Activated CD4-positive, alpha-beta T cell treated with anti-CD3 and anti-CD28 coated beads, Interleukin-2, amount 10 ng/mL, durations not matched to agents 7 days and 5 days (primary cell): ENCODE measurements at regions not wholly inside any gene's neighbourhood (a gene's known extent, or its start where the extent isn't known, plus 50 kb on each side); places are given as distances from the start of the nearest gene placed in this dataset.
"Not testable (repeated sequence)": the region's sequence is repeated elsewhere in the genome, so short reads cannot be mapped to it uniquely, and the experiment has no call there.

Experiments used
- CTCF ChIA-PET: fragments of 350-600 bp; sonication (Branson Sonifier 250); formaldehyde crosslinking; loops from one replicate; lab custom pipeline; 2021; ENCODE audit warnings: antibody characterized with exemption; lab: Charles Lee
- POLR2A ChIA-PET: fragments of 350-600 bp; sonication (Branson Sonifier 250); formaldehyde crosslinking; loops from one replicate; lab custom pipeline; 2021; ENCODE audit warnings: antibody characterized with exemption; lab: Charles Lee
- DNase-seq: peaks from one replicate; pipeline ENCODE4 v3.0.0-alpha.2; 2020
- H3K27ac Mint-ChIP-seq: one replicate; pipeline ENCODE4 v1.8.0; 2021; ENCODE audit warnings: mild to moderate bottlenecking, moderate library complexity, mixed read lengths
- H3K27me3 Mint-ChIP-seq: one replicate; pipeline ENCODE4 v1.8.0; 2021; ENCODE audit warnings: mixed read lengths
- H3K36me3 Mint-ChIP-seq: one replicate; pipeline ENCODE4 v1.8.0; 2021; ENCODE audit warnings: low read depth, mixed read lengths
- H3K4me1 Mint-ChIP-seq: one replicate; pipeline ENCODE4 v1.8.0; 2021; ENCODE audit warnings: mixed read lengths
- H3K4me3 Mint-ChIP-seq: one replicate; pipeline ENCODE4 v1.8.0; 2021; ENCODE audit warnings: mild to moderate bottlenecking, moderate library complexity, mixed read lengths
- H3K9me3 Mint-ChIP-seq: one replicate; pipeline ENCODE4 v1.8.0; 2021; ENCODE audit warnings: mixed read lengths

- no peak for DNase-seq
- H3K36me3 Mint-ChIP-seq, result no peaks in the 10 kb centered on the region
- H3K27me3 Mint-ChIP-seq, result peaks cover 12% of the 10 kb centered on the region
- H3K27ac Mint-ChIP-seq, result no peak overlapping the region
- H3K4me3 Mint-ChIP-seq, result no peak overlapping the region
- CTCF ChIA-PET, result no interaction called here
- peaks cover 11% of the 10 kb centered on the region for H3K4me1 Mint-ChIP-seq
- POLR2A ChIA-PET, result no interaction called here
- peaks cover 7% of the 10 kb centered on the region for H3K9me3 Mint-ChIP-seq
These were observed 82.6 kb upstream of the MAP10 start for GRCh38 chr1:232722626-232723025.

DNA sequence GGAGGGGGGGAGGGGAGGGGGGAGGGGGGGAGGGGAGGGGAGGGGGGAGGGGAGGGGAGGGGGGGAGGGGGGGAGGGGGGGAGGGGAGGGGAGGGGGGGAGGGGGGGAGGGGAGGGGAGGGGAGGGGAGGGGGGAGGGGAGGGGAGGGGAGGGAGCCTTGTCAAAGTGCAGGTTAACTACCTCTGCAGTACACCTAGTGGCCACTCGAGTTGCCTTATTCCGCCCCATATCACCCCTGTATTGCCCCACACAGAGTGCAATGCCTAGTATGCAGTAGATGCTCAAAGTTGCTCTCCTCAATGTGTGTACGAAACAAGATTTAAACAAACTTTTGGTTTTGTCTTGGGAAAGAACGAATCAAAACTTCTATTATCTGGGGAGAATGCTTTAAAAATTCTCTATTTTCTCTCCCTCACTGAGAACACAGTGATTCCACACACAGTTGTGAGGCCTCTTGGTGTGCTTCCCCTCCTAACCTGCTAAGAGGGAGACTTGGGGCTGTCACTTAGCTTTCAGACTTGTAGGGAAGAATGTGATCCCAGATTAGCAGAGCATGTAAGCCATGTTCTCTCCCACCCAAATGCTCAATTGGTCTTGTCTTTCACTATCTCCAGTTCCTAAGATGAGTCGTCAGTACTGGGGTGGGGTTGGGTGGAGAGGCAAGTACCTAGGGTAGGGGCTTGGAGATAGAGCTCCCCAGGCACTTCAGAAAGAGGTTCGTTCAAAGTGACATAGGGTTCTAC lies 79.7 kb upstream of the MAP10 start:
- H3K36me3 Mint-ChIP-seq, result no peaks in the 10 kb centered on the region
- H3K4me3 Mint-ChIP-seq, result no peak overlapping the region
- ChIA-PET POLR2A (no interaction called here), CTCF (no interaction called here)
- DNase-seq, result no peak
- H3K4me1 Mint-ChIP-seq, result peaks cover 11% of the 10 kb centered on the region
- no peaks in the 10 kb centered on the region for H3K9me3 Mint-ChIP-seq
- H3K27me3 Mint-ChIP-seq, result peaks cover 8% of the 10 kb centered on the region
- H3K27ac Mint-ChIP-seq, result no peak overlapping the region

- Mint-ChIP-seq H3K27me3 (peaks cover 10% of the 10 kb centered on the region), H3K27ac (no peak overlapping the region), H3K4me1 (peaks cover 11% of the 10 kb centered on the region), H3K36me3 (no peaks in the 10 kb centered on the region), H3K4me3 (no peak overlapping the region), H3K9me3 (no peaks in the 10 kb centered on the region)
- POLR2A ChIA-PET, result no interaction called here
- CTCF ChIA-PET, result interaction anchor here (1.0 kb wide), 1 partner anchor 16 kb away, joined by 3 read pairs; no protein-coding TSS in a partner anchor
- no peak for DNase-seq
These were observed 79.0 kb upstream of the MAP10 start for GRCh38 chr1:232726048-232726779.

DNA sequence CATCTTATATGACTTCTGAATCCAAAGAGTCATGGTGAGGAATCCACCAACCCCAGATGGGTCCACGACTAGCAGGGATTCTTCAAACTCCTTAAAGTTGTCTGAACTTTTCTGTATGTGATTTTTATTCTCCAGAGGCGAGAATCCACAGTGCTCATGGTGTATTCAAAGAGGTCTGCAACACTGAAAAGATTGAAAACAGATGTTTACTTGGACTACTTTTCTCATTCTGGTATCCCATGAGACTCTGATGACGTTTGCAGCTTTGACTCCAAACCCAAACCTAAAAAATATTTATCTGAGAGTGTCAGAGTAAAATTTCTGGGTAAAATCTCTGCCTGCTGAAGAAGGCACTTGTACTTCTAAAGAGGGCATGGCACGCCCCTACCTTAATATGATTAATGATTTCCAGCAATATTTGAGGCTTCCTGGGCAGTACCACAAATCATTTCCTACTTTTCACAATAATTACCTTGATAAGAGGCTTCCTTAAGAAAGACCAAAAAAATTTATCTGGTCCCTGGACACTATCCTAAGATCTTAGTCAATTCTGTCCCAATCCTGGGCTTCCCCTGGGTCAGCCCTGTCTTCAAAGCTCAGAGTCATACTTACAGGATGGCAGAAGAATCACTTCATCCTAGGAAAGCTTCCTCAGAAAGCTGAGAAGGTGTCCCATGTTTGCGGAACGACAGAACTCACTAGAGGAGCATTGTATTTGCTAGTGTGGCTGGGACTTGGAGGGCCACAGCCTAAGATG lies 76.5 kb upstream of the MAP10 start:
- H3K4me1 Mint-ChIP-seq, result peaks cover 11% of the 10 kb centered on the region
- peaks cover 10% of the 10 kb centered on the region for H3K27me3 Mint-ChIP-seq
- CTCF ChIA-PET, result no interaction called here
- no peaks in the 10 kb centered on the region for H3K36me3 Mint-ChIP-seq
- no peak overlapping the region for H3K27ac Mint-ChIP-seq
- no peak overlapping the region for H3K4me3 Mint-ChIP-seq
- DNase-seq, result no peak
- POLR2A ChIA-PET, result no interaction called here
- no peaks in the 10 kb centered on the region for H3K9me3 Mint-ChIP-seq

DNA sequence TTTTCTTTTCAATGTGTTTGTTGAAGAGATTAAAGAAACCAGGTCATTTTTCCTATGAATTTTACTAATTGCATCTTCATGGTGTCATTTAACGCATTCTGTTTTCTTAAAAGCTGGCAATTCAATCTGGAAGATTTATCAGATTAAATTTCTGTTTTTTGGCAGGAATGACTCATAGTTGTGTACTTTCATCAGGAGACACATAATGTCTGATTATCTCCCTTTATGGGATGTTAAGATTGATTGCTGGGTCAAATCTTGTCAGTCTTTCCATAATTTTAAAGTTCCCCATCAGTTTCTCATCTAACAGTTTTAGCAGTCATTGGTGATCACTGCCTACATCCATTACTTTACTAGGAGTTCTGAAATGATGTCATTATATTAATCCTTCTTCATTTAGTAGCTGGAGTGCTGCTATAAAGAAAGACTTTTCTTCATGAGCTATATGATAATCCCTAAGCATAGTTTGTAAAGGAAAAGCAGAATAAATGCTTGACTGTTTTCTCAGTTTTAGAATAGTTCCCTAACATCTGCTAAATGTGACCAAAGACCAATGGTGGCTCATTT lies 72.8 kb upstream of the MAP10 start:
- CTCF ChIA-PET, result no interaction called here
- peaks cover 7% of the 10 kb centered on the region for H3K27me3 Mint-ChIP-seq
- no peak for DNase-seq
- no peak overlapping the region for H3K4me3 Mint-ChIP-seq
- H3K4me1 Mint-ChIP-seq, result peaks cover 8% of the 10 kb centered on the region
- no peaks in the 10 kb centered on the region for H3K9me3 Mint-ChIP-seq
- H3K27ac Mint-ChIP-seq, result no peak overlapping the region
- H3K36me3 Mint-ChIP-seq, result no peaks in the 10 kb centered on the region
- POLR2A ChIA-PET, result no interaction called here

DNA sequence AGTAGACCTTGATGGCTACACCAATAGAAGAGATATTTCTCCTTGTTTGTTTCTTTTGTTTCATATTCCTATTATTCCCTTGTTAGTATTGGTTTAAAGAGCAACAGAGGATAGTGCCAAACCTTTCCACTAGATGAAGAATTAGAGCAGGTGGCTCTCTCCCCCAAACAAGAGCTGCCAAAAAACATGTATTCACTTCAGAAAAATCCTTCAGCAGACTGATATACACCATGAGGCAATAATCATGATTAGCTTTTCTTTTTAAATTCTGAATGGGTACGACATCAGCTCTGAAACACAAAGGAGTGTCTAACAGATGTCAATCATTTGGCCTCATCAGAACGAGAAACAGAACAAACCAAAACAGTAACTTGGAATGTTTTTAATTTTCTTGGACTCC lies 67.3 kb upstream of the MAP10 start:
- DNase-seq, result no peak
- Mint-ChIP-seq H3K4me1 (peaks cover 8% of the 10 kb centered on the region), H3K27me3 (peaks cover 2% of the 10 kb centered on the region), H3K9me3 (peaks cover 3% of the 10 kb centered on the region), H3K4me3 (no peak overlapping the region), H3K36me3 (no peaks in the 10 kb centered on the region), H3K27ac (no peak overlapping the region)
- CTCF ChIA-PET, result interaction anchor here (0.6 kb wide), 1 partner anchor 1272 kb away, joined by 3 read pairs; no protein-coding TSS in a partner anchor
- POLR2A ChIA-PET, result no interaction called here

GRCh38 chr1:232743999-232744398 lies 61.2 kb upstream of the MAP10 start:
- Mint-ChIP-seq H3K4me1 (no peaks in the 10 kb centered on the region), H3K4me3 (no peak overlapping the region), H3K9me3 (peaks cover 16% of the 10 kb centered on the region), H3K36me3 (peaks cover 4% of the 10 kb centered on the region), H3K27me3 (no peaks in the 10 kb centered on the region), H3K27ac (no peak overlapping the region)
- POLR2A ChIA-PET, result no interaction called here
- CTCF ChIA-PET, result interaction anchor here (0.6 kb wide), 1 partner anchor 519 kb away, joined by 4 read pairs; no protein-coding TSS in a partner anchor
- no peak for DNase-seq

GRCh38 chr1:232744847-232745246 lies 60.4 kb upstream of the MAP10 start:
- CTCF ChIA-PET, result interaction anchor here (0.6 kb wide), 2 partner anchors 69 to 518 kb away, joined by 3 to 4 read pairs; no protein-coding TSS in a partner anchor
- no peak for DNase-seq

GRCh38 chr1:232745698-232746097 lies 59.5 kb upstream of the MAP10 start:
- CTCF ChIA-PET, H3K4me1 Mint-ChIP-seq, H3K27me3 Mint-ChIP-seq, DNase-seq, H3K4me3 Mint-ChIP-seq, H3K36me3 Mint-ChIP-seq, POLR2A ChIA-PET, H3K27ac Mint-ChIP-seq: not testable (repeated sequence)
- H3K9me3 Mint-ChIP-seq, result peaks cover 23% of the 10 kb centered on the region

More at GRCh38 chr1:232744847-232745246, 60.4 kb upstream of the MAP10 start:
- no peaks in the 10 kb centered on the region for H3K27me3 Mint-ChIP-seq
- H3K27ac Mint-ChIP-seq, result no peak overlapping the region
- no peaks in the 10 kb centered on the region for H3K4me1 Mint-ChIP-seq
- no peak overlapping the region for H3K4me3 Mint-ChIP-seq
- H3K9me3 Mint-ChIP-seq, result peaks cover 22% of the 10 kb centered on the region
- peaks cover 8% of the 10 kb centered on the region for H3K36me3 Mint-ChIP-seq
- POLR2A ChIA-PET, result no interaction called here

- Mint-ChIP-seq H3K9me3 (peaks cover 22% of the 10 kb centered on the region), H3K4me1 (peaks cover 8% of the 10 kb centered on the region), H3K27me3 (no peaks in the 10 kb centered on the region), H3K4me3 (no peak overlapping the region), H3K27ac (peak overlapping the region; percentile 11), H3K36me3 (peaks cover 8% of the 10 kb centered on the region)
- ChIA-PET CTCF (interaction anchor here (0.7 kb wide), 1 partner anchor 274 kb away, joined by 5 read pairs; no protein-coding TSS in a partner anchor), POLR2A (interaction anchor here (0.6 kb wide), 1 partner anchor 195 kb away, joined by 3 read pairs; no protein-coding TSS in a partner anchor)
- no peak for DNase-seq
These were observed 56.3 kb upstream of the MAP10 start for GRCh38 chr1:232748910-232749368.

DNA sequence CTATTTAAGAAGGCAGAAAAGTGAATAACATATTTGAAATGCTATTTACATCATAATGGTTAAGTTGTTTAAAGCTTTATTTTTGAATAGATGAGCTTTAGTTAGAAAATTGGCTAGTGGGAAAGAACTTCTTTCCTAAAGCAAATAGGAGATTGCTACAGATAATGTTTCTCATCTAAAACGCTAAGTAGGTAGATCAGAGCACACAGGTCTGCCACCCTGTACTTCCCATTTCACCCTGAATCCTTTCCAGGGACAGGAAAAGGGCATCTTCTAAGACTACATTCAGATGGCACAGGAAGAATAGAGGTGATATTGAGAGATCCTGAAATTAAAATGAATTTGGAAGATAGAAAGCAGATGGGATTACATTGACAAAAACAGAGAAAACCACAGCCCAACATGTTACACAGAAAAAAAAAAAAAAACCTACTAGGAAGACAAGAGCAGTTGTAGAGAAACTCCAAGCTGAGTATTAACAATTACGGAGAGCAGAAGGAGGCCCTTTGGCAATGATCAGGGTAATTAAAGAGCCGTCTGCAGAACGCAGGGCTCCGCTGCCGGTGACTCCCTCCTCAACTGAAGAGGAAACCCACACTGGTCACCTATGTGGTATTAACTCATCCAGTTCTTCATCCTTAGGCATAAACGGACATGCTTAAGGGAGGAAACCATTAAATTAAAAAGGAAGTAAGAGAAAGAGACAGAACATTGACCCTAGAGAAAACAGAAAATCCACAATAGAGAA lies 53.6 kb upstream of the MAP10 start:
- ChIA-PET POLR2A (no interaction called here), CTCF (no interaction called here)
- Mint-ChIP-seq H3K4me3 (no peak overlapping the region), H3K36me3 (peaks cover 8% of the 10 kb centered on the region), H3K9me3 (peaks cover 17% of the 10 kb centered on the region), H3K27ac (no peak overlapping the region), H3K4me1 (peaks cover 8% of the 10 kb centered on the region), H3K27me3 (no peaks in the 10 kb centered on the region)
- no peak for DNase-seq

DNA sequence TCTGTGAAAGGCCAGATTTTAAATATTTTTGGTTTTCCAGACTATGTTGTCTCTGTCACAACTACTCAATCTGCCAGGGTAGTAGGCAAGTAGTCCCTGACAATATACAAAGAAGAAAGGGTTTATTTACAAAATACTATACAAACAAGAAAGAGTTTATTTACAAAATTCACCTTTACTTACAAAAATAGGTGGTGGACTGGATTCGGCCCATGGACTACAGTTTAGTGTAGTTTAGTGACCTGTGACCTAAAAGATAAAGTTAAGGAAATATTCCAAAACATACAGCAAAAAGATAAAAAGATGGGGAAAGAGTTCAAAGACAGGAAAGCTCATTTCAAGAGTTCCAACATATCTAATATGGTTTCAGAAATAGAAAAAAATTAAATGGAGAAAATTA lies 52.9 kb upstream of the MAP10 start:
- Mint-ChIP-seq H3K36me3 (peaks cover 8% of the 10 kb centered on the region), H3K9me3 (peaks cover 16% of the 10 kb centered on the region), H3K4me3 (no peak overlapping the region), H3K27ac (no peak overlapping the region), H3K4me1 (peaks cover 8% of the 10 kb centered on the region), H3K27me3 (no peaks in the 10 kb centered on the region)
- DNase-seq, result no peak
- CTCF ChIA-PET, result no interaction called here
- POLR2A ChIA-PET, result no interaction called here
